ENCODE measurements at regions not wholly inside any gene's neighbourhood (a gene's known extent, or its start where the extent isn't known, plus 50 kb on each side); places are given as distances from the start of the nearest gene placed in this dataset.

- DNase-seq (ENCODE audit: low read depth): peak; percentile 48
- TF ChIP-seq, protein P1, sequence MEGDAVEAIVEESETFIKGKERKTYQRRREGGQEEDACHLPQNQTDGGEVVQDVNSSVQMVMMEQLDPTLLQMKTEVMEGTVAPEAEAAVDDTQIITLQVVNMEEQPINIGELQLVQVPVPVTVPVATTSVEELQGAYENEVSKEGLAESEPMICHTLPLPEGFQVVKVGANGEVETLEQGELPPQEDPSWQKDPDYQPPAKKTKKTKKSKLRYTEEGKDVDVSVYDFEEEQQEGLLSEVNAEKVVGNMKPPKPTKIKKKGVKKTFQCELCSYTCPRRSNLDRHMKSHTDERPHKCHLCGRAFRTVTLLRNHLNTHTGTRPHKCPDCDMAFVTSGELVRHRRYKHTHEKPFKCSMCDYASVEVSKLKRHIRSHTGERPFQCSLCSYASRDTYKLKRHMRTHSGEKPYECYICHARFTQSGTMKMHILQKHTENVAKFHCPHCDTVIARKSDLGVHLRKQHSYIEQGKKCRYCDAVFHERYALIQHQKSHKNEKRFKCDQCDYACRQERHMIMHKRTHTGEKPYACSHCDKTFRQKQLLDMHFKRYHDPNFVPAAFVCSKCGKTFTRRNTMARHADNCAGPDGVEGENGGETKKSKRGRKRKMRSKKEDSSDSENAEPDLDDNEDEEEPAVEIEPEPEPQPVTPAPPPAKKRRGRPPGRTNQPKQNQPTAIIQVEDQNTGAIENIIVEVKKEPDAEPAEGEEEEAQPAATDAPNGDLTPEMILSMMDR (conservative IDR thresholded peaks at IDR 0.05; ENCODE audit: low read depth, low read length): no peak
- H3K4me3 ChIP-seq (ENCODE audit: low read depth, low read length): no peak overlapping the region
Observed at GRCh38 chr2:160859096-160859495, 301.1 kb upstream of the TANK start.

DNA sequence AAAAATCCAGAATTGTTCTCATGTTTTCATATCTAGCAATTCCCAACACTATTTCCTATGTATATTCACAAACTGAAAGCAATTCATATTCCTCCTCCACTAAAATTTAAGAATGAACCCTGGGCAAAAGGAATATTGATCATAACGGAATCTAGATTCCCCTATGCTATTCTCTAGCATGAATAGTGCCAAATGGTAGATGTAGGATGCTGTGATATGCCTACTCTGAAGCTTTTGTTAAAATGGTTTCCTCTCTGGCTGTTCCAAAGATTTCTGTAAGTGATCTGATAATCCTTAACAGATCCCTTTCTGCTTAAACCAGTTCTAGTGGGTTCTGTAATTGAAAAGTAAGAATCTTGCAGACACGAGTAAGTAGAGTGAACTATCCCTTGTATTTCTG lies 298.0 kb upstream of the TANK start:
- TF ChIP-seq, protein P1 (conservative IDR thresholded peaks at IDR 0.05; ENCODE audit: low read depth, low read length): no peak
- no peak for DNase-seq (ENCODE audit: low read depth)
- H3K4me3 ChIP-seq (ENCODE audit: low read depth, low read length): no peak overlapping the region

DNA sequence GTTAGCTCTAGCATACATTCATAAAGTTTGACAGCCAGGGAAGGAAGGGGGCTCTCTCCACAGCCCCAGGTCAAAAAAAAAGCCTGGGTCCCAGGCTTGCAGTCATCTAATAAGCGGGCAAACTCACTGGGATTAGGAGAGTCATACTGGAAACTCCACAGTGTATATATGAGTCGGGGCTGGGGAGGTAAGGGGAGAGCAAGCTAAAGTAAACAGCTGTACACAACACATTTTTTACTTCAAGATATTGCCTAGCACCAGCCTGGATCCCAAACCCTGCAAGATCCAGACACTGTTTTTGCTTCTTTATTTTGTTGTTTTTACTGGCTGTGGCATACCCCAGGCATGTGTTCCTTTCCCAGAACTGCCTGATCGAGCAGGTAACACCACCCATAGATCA lies 291.3 kb upstream of the TANK start:
- H3K4me3 ChIP-seq (ENCODE audit: low read depth, low read length): no peak overlapping the region
- DNase-seq (ENCODE audit: low read depth): peak; percentile 46
- TF ChIP-seq, protein P1 (conservative IDR thresholded peaks at IDR 0.05; ENCODE audit: low read depth, low read length): no peak

DNA sequence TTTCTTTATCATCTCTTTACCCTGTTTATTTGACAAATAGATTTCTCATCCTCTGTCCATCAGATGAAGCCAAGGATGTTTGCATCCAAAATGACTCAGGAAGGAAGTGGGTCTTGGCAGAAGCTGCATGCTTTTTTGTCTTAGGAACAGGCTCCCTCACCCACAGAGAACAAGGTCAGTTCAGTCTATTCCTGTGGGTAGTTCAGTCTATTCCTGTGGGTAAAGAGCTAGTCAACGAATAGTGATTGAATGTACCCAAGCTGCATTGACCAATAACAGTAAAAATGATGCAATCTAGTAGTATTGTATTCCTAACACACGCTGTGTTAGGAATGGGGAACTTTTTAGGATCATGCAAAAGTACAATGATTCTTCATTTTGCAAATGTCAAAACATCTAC lies 290.8 kb upstream of the TANK start:
- H3K4me3 ChIP-seq (ENCODE audit: low read depth, low read length): no peak overlapping the region
- DNase-seq (ENCODE audit: low read depth): peak; percentile 96
- TF ChIP-seq, protein P1 (conservative IDR thresholded peaks at IDR 0.05; ENCODE audit: low read depth, low read length): no peak

GRCh38 chr2:160870729-160871465 lies 289.3 kb upstream of the TANK start:
- TF ChIP-seq, protein P1 (conservative IDR thresholded peaks at IDR 0.05; ENCODE audit: low read depth, low read length): no peak
- no peak overlapping the region for H3K4me3 ChIP-seq (ENCODE audit: low read depth, low read length)
- DNase-seq (ENCODE audit: low read depth): peak; percentile 64

- no peak for DNase-seq (ENCODE audit: low read depth)
- H3K4me3 ChIP-seq (ENCODE audit: low read depth, low read length): no peak overlapping the region
- TF ChIP-seq, protein P1 (conservative IDR thresholded peaks at IDR 0.05; ENCODE audit: low read depth, low read length): no peak
Observed at GRCh38 chr2:160871953-160872352, 288.3 kb upstream of the TANK start.

DNA sequence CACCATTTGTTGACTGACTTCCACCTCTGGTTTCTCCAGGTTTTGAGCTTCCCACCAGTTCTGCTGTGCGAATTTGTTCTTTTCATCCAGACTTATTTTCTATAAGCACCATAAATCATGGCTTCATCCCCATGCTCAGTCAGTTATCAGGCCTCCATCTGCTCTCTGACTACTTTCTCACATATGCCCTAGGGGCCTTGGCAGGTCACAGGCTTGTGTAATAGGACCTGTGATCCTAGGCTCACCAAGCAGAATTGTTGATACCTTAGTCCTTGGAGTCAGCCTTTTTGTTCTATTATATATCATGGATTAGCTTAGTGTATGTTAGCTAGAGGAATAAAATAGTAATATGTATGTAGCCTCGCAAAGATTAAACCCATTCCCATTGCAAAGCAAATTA lies 284.2 kb upstream of the TANK start:
- no peak overlapping the region for H3K4me3 ChIP-seq (ENCODE audit: low read depth, low read length)
- TF ChIP-seq, protein P1 (conservative IDR thresholded peaks at IDR 0.05; ENCODE audit: low read depth, low read length): no peak
- DNase-seq (ENCODE audit: low read depth): no peak

All from choroid plexus epithelial cell (primary cell).